DMS114 treated with DMSO at 0.1 percent for 48 hours (cell line): ENCODE measurements at regions not wholly inside any gene's neighbourhood (a gene's known extent, or its start where the extent isn't known, plus 50 kb on each side); places are given as distances from the start of the nearest gene placed in this dataset.

Experiments used
- DNase-seq: peaks from one replicate; lab custom pipeline; 2025; ENCODE audit not compliant: unreplicated experiment; lab: John Stamatoyannopoulos, UW

GRCh38 chr10:78901694-78902093 is 167.1 kb upstream of the ZMIZ1 start:
- DNase-seq: no peak

- DNase-seq: no peak
These were observed 166.0 kb upstream of the ZMIZ1 start for GRCh38 chr10:78902815-78903214.

GRCh38 chr10:78903341-78903940 is 165.3 kb upstream of the ZMIZ1 start:
- no peak for DNase-seq

GRCh38 chr10:78904196-78904595 is 164.6 kb upstream of the ZMIZ1 start:
- DNase-seq: no peak

GRCh38 chr10:78905015-78905956 is 163.5 kb upstream of the ZMIZ1 start:
- no peak for DNase-seq

GRCh38 chr10:78905957-78906308 is 162.8 kb upstream of the ZMIZ1 start:
- no peak for DNase-seq

- no peak for DNase-seq
These were observed 161.9 kb upstream of the ZMIZ1 start for GRCh38 chr10:78906734-78907390.

- DNase-seq: no peak
These were observed 161.1 kb upstream of the ZMIZ1 start for GRCh38 chr10:78907551-78908211.

- DNase-seq: no peak
These were observed 159.5 kb upstream of the ZMIZ1 start for GRCh38 chr10:78909221-78909620.

GRCh38 chr10:78910021-78910420 is 158.7 kb upstream of the ZMIZ1 start:
- no peak for DNase-seq

GRCh38 chr10:78910476-78910875 is 158.3 kb upstream of the ZMIZ1 start:
- no peak for DNase-seq

GRCh38 chr10:78910886-78911285 is 157.9 kb upstream of the ZMIZ1 start:
- no peak for DNase-seq

- DNase-seq: no peak
These were observed 157.0 kb upstream of the ZMIZ1 start for GRCh38 chr10:78911533-78912340.

- DNase-seq: no peak
These were observed 156.2 kb upstream of the ZMIZ1 start for GRCh38 chr10:78912361-78913218.

GRCh38 chr10:78913219-78914059 is 155.3 kb upstream of the ZMIZ1 start:
- DNase-seq: no peak

- no peak for DNase-seq
These were observed 154.7 kb upstream of the ZMIZ1 start for GRCh38 chr10:78914060-78914378.

- DNase-seq: no peak
These were observed 154.1 kb upstream of the ZMIZ1 start for GRCh38 chr10:78914502-78915189.

GRCh38 chr10:78915190-78915518 is 153.6 kb upstream of the ZMIZ1 start:
- DNase-seq: no peak

GRCh38 chr10:78916227-78916626 is 152.5 kb upstream of the ZMIZ1 start:
- DNase-seq: no peak
